Trophoblast cell (in vitro differentiated cells and primary cell): ENCODE measurements at regions not wholly inside any gene's neighbourhood (a gene's known extent, or its start where the extent isn't known, plus 50 kb on each side); places are given as distances from the start of the nearest gene placed in this dataset.

Source experiments
- DNase-seq, 2 donors: peaks; one replicate each; pipeline ENCODE4 v3.0.0-alpha.2; 2016
- H2AFZ ChIP-seq: 2 replicates; pipeline ENCODE4 v1.6.1; 2013; ENCODE audit warnings: low read length, moderate library complexity, mild to moderate bottlenecking; ENCODE audit not compliant: insufficient read depth, poor library complexity
- H2AK5ac ChIP-seq: 2 replicates; pipeline ENCODE4 v1.6.1; 2013; ENCODE audit warnings: mild to moderate bottlenecking, low read length
- H2BK120ac ChIP-seq: 2 replicates; pipeline ENCODE4 v1.6.1; 2013; ENCODE audit warnings: low read length, mild to moderate bottlenecking, moderate library complexity; ENCODE audit not compliant: insufficient read depth, poor library complexity
- H2BK12ac ChIP-seq: 2 replicates; pipeline ENCODE4 v1.6.1; 2013; ENCODE audit warnings: mild to moderate bottlenecking, low read length, moderate library complexity
- H2BK5ac ChIP-seq: 2 replicates; pipeline ENCODE4 v1.6.1; 2013; ENCODE audit warnings: low read length, low read depth, moderate library complexity, mild to moderate bottlenecking; ENCODE audit not compliant: poor library complexity
- H3K14ac ChIP-seq: 2 replicates; pipeline ENCODE4 v1.6.1; 2013; ENCODE audit warnings: mild to moderate bottlenecking, low read length
- H3K18ac ChIP-seq: 2 replicates; pipeline ENCODE4 v1.6.1; 2013; ENCODE audit warnings: mild to moderate bottlenecking, low read length
- H3K23ac ChIP-seq: 2 replicates; pipeline ENCODE4 v1.6.1; 2013; ENCODE audit warnings: low read length
- H3K27ac ChIP-seq: 2 replicates; pipeline ENCODE4 v1.5.1; 2013; ENCODE audit warnings: low read depth, mild to moderate bottlenecking, inconsistent platforms, low read length, moderate library complexity
- H3K27me3 ChIP-seq: 2 replicates; pipeline ENCODE4 v1.6.1; 2013; ENCODE audit warnings: inconsistent platforms, mild to moderate bottlenecking, low read length, moderate library complexity; ENCODE audit not compliant: insufficient read depth
- H3K36me3 ChIP-seq, 2 experiments: 1 replicate in 1 of 2; 2 replicates in 1 of 2; pipeline ENCODE4 v1.6.1; 2013; ENCODE audit warnings: low read length in 2 of 2, mild to moderate bottlenecking in 2 of 2, moderate library complexity in 1 of 2; ENCODE audit not compliant: insufficient read depth in 2 of 2, control insufficient read depth in 1 of 2
- H3K4ac ChIP-seq: 2 replicates; pipeline ENCODE4 v1.6.1; 2013; ENCODE audit warnings: low read depth, mild to moderate bottlenecking, low read length, moderate library complexity
- H3K4me1 ChIP-seq, 2 experiments: 1 replicate in 1 of 2; 2 replicates in 1 of 2; pipeline ENCODE4 v1.6.1; 2013; ENCODE audit warnings: low read length in 2 of 2, mild to moderate bottlenecking in 2 of 2, moderate library complexity in 1 of 2; ENCODE audit not compliant: insufficient read depth in 2 of 2, control insufficient read depth in 1 of 2
- H3K4me2 ChIP-seq: 2 replicates; pipeline ENCODE4 v1.6.1; 2013; ENCODE audit warnings: inconsistent platforms, mild to moderate bottlenecking, low read length, moderate library complexity
- H3K4me3 ChIP-seq: 2 replicates; pipeline ENCODE4 v1.5.1; 2013; ENCODE audit warnings: mild to moderate bottlenecking, low read depth, low read length, inconsistent platforms
- H3K79me1 ChIP-seq: one replicate; pipeline ENCODE4 v1.6.1; 2013; ENCODE audit warnings: low read length
- H3K79me2 ChIP-seq: 2 replicates; pipeline ENCODE4 v1.6.1; 2013; ENCODE audit warnings: low read length, mild to moderate bottlenecking; ENCODE audit not compliant: control insufficient read depth, insufficient read depth, poor library complexity
- H3K9ac ChIP-seq: 2 replicates; pipeline ENCODE4 v1.6.1; 2013; ENCODE audit warnings: mild to moderate bottlenecking, low read length
- H3K9me3 ChIP-seq: 2 replicates; pipeline ENCODE4 v1.6.1; 2013; ENCODE audit warnings: low read depth, mild to moderate bottlenecking, control low read depth, inconsistent platforms, low read length; ENCODE audit not compliant: insufficient read depth
- H4K12ac ChIP-seq: 2 replicates; pipeline ENCODE4 v1.6.1; 2013; ENCODE audit warnings: low read depth, mild to moderate bottlenecking, low read length, moderate library complexity
- H4K8ac ChIP-seq: 2 replicates; pipeline ENCODE4 v1.6.1; 2013; ENCODE audit warnings: low read depth, mild to moderate bottlenecking, low read length, moderate library complexity
- H4K91ac ChIP-seq: one replicate; pipeline ENCODE4 v1.6.1; 2013; ENCODE audit warnings: low read depth, mild to moderate bottlenecking, low read length, moderate library complexity
- WGBS: extraction: QIAGEN DNeasy Blood & Tissue Kit; methylation state at CpG from one replicate; pipeline ENCODE4 v1.1.7; 2013; ENCODE audit warnings: missing lambda C conversion rate; ENCODE audit not compliant: insufficient read length, insufficient coverage; ENCODE audit errors: extremely low coverage; 5-methylcytosine and 5-hydroxymethylcytosine counted together

GRCh38 chrX:39805022-39805421 lies 292.7 kb downstream of the BCOR start:
- Histone ChIP-seq H3K18ac (no peak overlapping the region), H3K27ac (no peak overlapping the region), H4K12ac (no peak overlapping the region), H3K4me1 (peaks cover 5 to 16% of the 10 kb centered on the region in 2 experiments), H3K79me2 (no peaks in the 10 kb centered on the region), H2AK5ac (no peak overlapping the region), H2BK12ac (no peak overlapping the region), H3K23ac (no peak overlapping the region), H2AFZ (no peak overlapping the region), H2BK5ac (no peak overlapping the region), H3K4ac (no peak overlapping the region), H3K9ac (no peak overlapping the region), H3K4me2 (no peak overlapping the region), H3K9me3 (peaks cover 2% of the 10 kb centered on the region), H3K14ac (no peak overlapping the region), H3K27me3 (no peaks in the 10 kb centered on the region), H3K36me3 (no peaks in the 10 kb centered on the region), H3K4me3 (no peak overlapping the region), H3K79me1 (peaks cover 2% of the 10 kb centered on the region), H4K91ac (no peak overlapping the region), H4K8ac (no peak overlapping the region), H2BK120ac (no peak overlapping the region)
- peak; percentile 54 to 68 for DNase-seq
- WGBS = no CpG with 5 or more reads among the region's 2 CpGs

- Histone ChIP-seq H2BK5ac (no peak overlapping the region), H3K4me3 (no peak overlapping the region)
- WGBS = no CpG with 5 or more reads among the region's 5 CpGs
Observed at GRCh38 chrX:39805825-39806224, 291.9 kb downstream of the BCOR start.

GRCh38 chrX:39808471-39808917 lies 289.3 kb downstream of the BCOR start:
- H3K79me2 ChIP-seq = no peaks in the 10 kb centered on the region
- no peaks in the 10 kb centered on the region for H3K36me3 ChIP-seq
- H3K4me2 ChIP-seq = peak overlapping the region; percentile 41
- no peaks in the 10 kb centered on the region for H3K27me3 ChIP-seq
- no CpG with 5 or more reads among the region's 7 CpGs for WGBS
- H3K14ac ChIP-seq = no peak overlapping the region
- no peak overlapping the region for H3K27ac ChIP-seq
- H4K12ac ChIP-seq = no peak overlapping the region
- H2BK12ac ChIP-seq = no peak overlapping the region
- H4K8ac ChIP-seq = no peak overlapping the region
- no peak overlapping the region for H2BK5ac ChIP-seq
- H4K91ac ChIP-seq = no peak overlapping the region
- H2AK5ac ChIP-seq = no peak overlapping the region
- no peak overlapping the region for H3K18ac ChIP-seq
- DNase-seq = peak; percentile 85 to 88
- H2AFZ ChIP-seq = no peak overlapping the region
- no peak overlapping the region for H2BK120ac ChIP-seq
- no peak overlapping the region for H3K23ac ChIP-seq
- H3K4me3 ChIP-seq = no peak overlapping the region
- no peak overlapping the region for H3K9ac ChIP-seq
- H3K4ac ChIP-seq = no peak overlapping the region
- peaks cover 5 to 16% of the 10 kb centered on the region in 2 experiments for H3K4me1 ChIP-seq
- H3K9me3 ChIP-seq = peaks cover 2% of the 10 kb centered on the region
- H3K79me1 ChIP-seq = peaks cover 2% of the 10 kb centered on the region

More at GRCh38 chrX:39805825-39806224, 291.9 kb downstream of the BCOR start:
- H3K79me2 ChIP-seq = no peaks in the 10 kb centered on the region
- no peak overlapping the region for H2BK120ac ChIP-seq
- no peak overlapping the region for H3K18ac ChIP-seq
- no peak for DNase-seq
- no peak overlapping the region for H3K4me2 ChIP-seq
- H4K91ac ChIP-seq = no peak overlapping the region
- H3K79me1 ChIP-seq = peaks cover 2% of the 10 kb centered on the region
- H3K27me3 ChIP-seq = no peaks in the 10 kb centered on the region
- peaks cover 2% of the 10 kb centered on the region for H3K9me3 ChIP-seq
- no peak overlapping the region for H3K14ac ChIP-seq
- H2AK5ac ChIP-seq = no peak overlapping the region
- H3K27ac ChIP-seq = no peak overlapping the region
- no peak overlapping the region for H3K4ac ChIP-seq
- no peak overlapping the region for H2AFZ ChIP-seq
- no peak overlapping the region for H4K12ac ChIP-seq
- no peak overlapping the region for H2BK12ac ChIP-seq
- no peak overlapping the region for H4K8ac ChIP-seq
- no peak overlapping the region for H3K9ac ChIP-seq
- no peaks in the 10 kb centered on the region for H3K36me3 ChIP-seq
- no peak overlapping the region for H3K23ac ChIP-seq
- peaks cover 5 to 16% of the 10 kb centered on the region in 2 experiments for H3K4me1 ChIP-seq

GRCh38 chrX:39809331-39809730 lies 288.4 kb downstream of the BCOR start:
- peaks cover 2% of the 10 kb centered on the region for H3K9me3 ChIP-seq
- no peak overlapping the region for H3K9ac ChIP-seq
- no peak overlapping the region for H2AK5ac ChIP-seq
- peaks cover 5 to 16% of the 10 kb centered on the region in 2 experiments for H3K4me1 ChIP-seq
- no peak overlapping the region for H3K4me2 ChIP-seq
- H3K27ac ChIP-seq = peak overlapping the region; percentile 47
- H2AFZ ChIP-seq = no peak overlapping the region
- no peak overlapping the region for H2BK120ac ChIP-seq
- H3K14ac ChIP-seq = no peak overlapping the region
- H4K8ac ChIP-seq = no peak overlapping the region
- H3K4ac ChIP-seq = no peak overlapping the region
- no peak overlapping the region for H3K4me3 ChIP-seq
- H3K79me1 ChIP-seq = peaks cover 2% of the 10 kb centered on the region
- no peak overlapping the region for H3K23ac ChIP-seq
- H2BK5ac ChIP-seq = no peak overlapping the region
- no peaks in the 10 kb centered on the region for H3K79me2 ChIP-seq
- H3K27me3 ChIP-seq = no peaks in the 10 kb centered on the region
- WGBS = no CpG with 5 or more reads among the region's 4 CpGs
- H3K36me3 ChIP-seq = no peaks in the 10 kb centered on the region
- H4K91ac ChIP-seq = no peak overlapping the region
- no peak overlapping the region for H2BK12ac ChIP-seq
- H4K12ac ChIP-seq = no peak overlapping the region
- H3K18ac ChIP-seq = no peak overlapping the region
- peak in 1 of 2 donors; percentile 47 for DNase-seq
